Right lobe of liver (tissue), 4 donors: ENCODE measurements at regions not wholly inside any gene's neighbourhood (a gene's known extent, or its start where the extent isn't known, plus 50 kb on each side); places are given as distances from the start of the nearest gene placed in this dataset.

Source experiments
- POLR2A ChIP-seq: fragments of 450-650 bp; IDR thresholded peaks from one replicate; pipeline ENCODE4 v1.6.1; 2017; ENCODE audit warnings: antibody characterized with exemption, mild to moderate bottlenecking
- TF ChIP-seq, protein P1 (sequence below), 4 donors: fragments of 200-600 bp in 3 of 4; fragments of 450-650 bp in 1 of 4; IDR thresholded peaks; one replicate each; pipeline versions ENCODE4 v1.5.1 to v1.8.0; 2016 to 2022; ENCODE audit warnings: antibody characterized with exemption in 4 of 4, mild to moderate bottlenecking in 2 of 4
- donor health status: DM: no; HTN: no; CAD: no.
- donor health status: DM: no; HTN: no; CAD: no.
- donor health status: DM: no; HTN: yes; CAD: no.

GRCh38 chr6:140653972-140654371 lies 1279.5 kb upstream of the CITED2 start:
- TF ChIP-seq, protein P1, sequence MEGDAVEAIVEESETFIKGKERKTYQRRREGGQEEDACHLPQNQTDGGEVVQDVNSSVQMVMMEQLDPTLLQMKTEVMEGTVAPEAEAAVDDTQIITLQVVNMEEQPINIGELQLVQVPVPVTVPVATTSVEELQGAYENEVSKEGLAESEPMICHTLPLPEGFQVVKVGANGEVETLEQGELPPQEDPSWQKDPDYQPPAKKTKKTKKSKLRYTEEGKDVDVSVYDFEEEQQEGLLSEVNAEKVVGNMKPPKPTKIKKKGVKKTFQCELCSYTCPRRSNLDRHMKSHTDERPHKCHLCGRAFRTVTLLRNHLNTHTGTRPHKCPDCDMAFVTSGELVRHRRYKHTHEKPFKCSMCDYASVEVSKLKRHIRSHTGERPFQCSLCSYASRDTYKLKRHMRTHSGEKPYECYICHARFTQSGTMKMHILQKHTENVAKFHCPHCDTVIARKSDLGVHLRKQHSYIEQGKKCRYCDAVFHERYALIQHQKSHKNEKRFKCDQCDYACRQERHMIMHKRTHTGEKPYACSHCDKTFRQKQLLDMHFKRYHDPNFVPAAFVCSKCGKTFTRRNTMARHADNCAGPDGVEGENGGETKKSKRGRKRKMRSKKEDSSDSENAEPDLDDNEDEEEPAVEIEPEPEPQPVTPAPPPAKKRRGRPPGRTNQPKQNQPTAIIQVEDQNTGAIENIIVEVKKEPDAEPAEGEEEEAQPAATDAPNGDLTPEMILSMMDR (IDR thresholded peaks at IDR 0.05): no peak
- no peak for TF ChIP-seq POLR2A
